Bronchial epithelial cell (primary cell): ENCODE measurements at regions not wholly inside any gene's neighbourhood (a gene's known extent, or its start where the extent isn't known, plus 50 kb on each side); places are given as distances from the start of the nearest gene placed in this dataset.

Experiments used
- DNase-seq: peaks from one replicate; pipeline ENCODE4 v3.0.0-alpha.2; 2010; ENCODE audit warnings: low read depth
- FAIRE-seq: peaks from 2 replicates; lab custom pipeline; 2011; peaks lifted over from hg19 to GRCh38; lab: Jason Lieb, UNC
- H3K27me3 ChIP-seq: 2 replicates; pipeline ENCODE4 v1.5.1; 2011; ENCODE audit warnings: low read length; ENCODE audit not compliant: control insufficient read depth, insufficient read depth
- H3K36me3 ChIP-seq: 2 replicates; pipeline ENCODE4 v1.5.1; 2011; ENCODE audit warnings: low read length; ENCODE audit not compliant: control insufficient read depth, insufficient read depth
- H3K4me3 ChIP-seq: 2 replicates; pipeline ENCODE4 v1.5.1; 2011; ENCODE audit warnings: mild to moderate bottlenecking, low read depth, low read length, control low read depth
- CTCF ChIP-seq: IDR thresholded peaks from 2 replicates; pipeline ENCODE4 v1.5.1; 2011; ENCODE audit warnings: mild to moderate bottlenecking, moderate library complexity, low read length, control low read depth, inconsistent platforms; ENCODE audit not compliant: insufficient read depth, severe bottlenecking

GRCh38 chr11:70656252-70656651 is 257.9 kb downstream of the CTTN start:
- FAIRE-seq (no peak), DNase-seq (no peak)
- H3K4me3 ChIP-seq, result no peak overlapping the region
- no peaks in the 10 kb centered on the region for H3K27me3 ChIP-seq
- H3K36me3 ChIP-seq, result no peaks in the 10 kb centered on the region
- TF ChIP-seq CTCF, result no peak

- H3K4me3 ChIP-seq, result no peak overlapping the region
- H3K36me3 ChIP-seq, result no peaks in the 10 kb centered on the region
- DNase-seq (no peak), FAIRE-seq (no peak)
- no peaks in the 10 kb centered on the region for H3K27me3 ChIP-seq
- TF ChIP-seq CTCF, result no peak
Measured at GRCh38 chr11:70660059-70660888, 261.9 kb downstream of the CTTN start.

GRCh38 chr11:70660889-70661197 is 262.5 kb downstream of the CTTN start:
- FAIRE-seq (no peak), DNase-seq (no peak)
- no peak overlapping the region for H3K4me3 ChIP-seq
- H3K36me3 ChIP-seq, result no peaks in the 10 kb centered on the region
- no peak for TF ChIP-seq CTCF
- no peaks in the 10 kb centered on the region for H3K27me3 ChIP-seq

- no peaks in the 10 kb centered on the region for H3K27me3 ChIP-seq
- FAIRE-seq (no peak), DNase-seq (no peak)
- no peak for TF ChIP-seq CTCF
- H3K36me3 ChIP-seq, result no peaks in the 10 kb centered on the region
- no peak overlapping the region for H3K4me3 ChIP-seq
Measured at GRCh38 chr11:70661761-70662501, 263.6 kb downstream of the CTTN start.

GRCh38 chr11:70662691-70663098 is 264.4 kb downstream of the CTTN start:
- no peak overlapping the region for H3K4me3 ChIP-seq
- DNase-seq (no peak), FAIRE-seq (no peak)
- H3K27me3 ChIP-seq, result no peaks in the 10 kb centered on the region
- H3K36me3 ChIP-seq, result no peaks in the 10 kb centered on the region
- no peak for TF ChIP-seq CTCF
